ENCODE measurements at regions not wholly inside any gene's neighbourhood (a gene's known extent, or its start where the extent isn't known, plus 50 kb on each side); places are given as distances from the start of the nearest gene placed in this dataset.
"Not testable (repeated sequence)": the region's sequence is repeated elsewhere in the genome, so short reads cannot be mapped to it uniquely, and the experiment has no call there.

DNA sequence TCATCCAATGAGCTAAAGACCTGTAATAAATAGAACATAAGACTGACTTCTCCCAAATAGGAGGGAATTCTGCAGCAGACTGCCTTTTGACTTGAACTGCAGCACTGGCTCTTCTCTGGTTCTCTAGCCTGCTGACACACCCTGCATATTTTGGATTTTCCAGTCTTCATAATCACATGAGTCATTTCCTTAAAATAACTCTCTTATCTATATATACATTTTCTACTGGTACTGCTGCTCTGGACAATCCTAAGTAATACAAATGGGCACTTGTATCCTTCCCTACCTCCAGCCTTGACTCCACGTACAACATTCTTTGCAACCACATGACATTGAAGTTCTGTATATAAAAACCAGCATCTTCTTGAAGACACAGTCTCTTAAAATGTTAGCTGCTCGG, 429.4 kb upstream of the TMPRSS15 start:
- DNase-seq: no peak

DNA sequence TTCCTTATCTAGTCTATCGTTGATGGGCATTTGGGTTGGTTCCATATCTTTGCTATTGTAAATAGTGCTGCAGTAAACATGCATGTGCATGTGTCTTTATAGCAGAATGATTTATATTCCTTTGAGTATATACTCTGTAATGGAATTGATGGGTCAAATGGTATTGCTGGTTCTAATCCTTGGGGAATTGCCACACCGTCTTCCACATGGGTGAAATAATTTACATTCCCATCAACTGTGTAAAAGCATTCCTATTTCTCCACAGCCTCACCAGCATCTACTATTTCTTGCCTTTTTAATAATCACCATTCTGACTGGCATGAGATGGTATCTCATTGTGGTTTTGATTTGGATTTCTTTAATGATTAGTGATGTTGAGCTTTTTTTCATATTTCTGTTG, 430.5 kb upstream of the TMPRSS15 start:
- DNase-seq: not testable (repeated sequence)

DNA sequence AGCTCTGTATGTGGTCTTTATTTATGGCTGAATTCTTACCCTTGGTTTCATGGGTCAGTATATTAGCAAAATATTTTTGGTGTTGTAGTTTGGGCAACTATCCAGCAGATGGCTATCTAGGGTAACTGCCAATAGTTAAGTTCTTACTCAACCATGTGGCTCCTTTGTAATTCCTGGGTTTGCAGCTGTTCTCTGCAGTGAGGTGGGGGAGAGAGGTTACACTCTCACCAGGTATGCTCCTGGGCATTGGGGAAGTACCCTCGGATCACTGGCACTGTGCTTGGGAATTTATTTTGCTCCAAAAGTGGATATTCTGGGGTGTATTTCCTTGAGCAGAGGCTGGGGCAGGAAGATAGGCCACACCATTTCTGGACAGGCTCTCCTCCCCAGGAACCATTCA, 436.7 kb upstream of the TMPRSS15 start:
- DNase-seq: no peak

DNA sequence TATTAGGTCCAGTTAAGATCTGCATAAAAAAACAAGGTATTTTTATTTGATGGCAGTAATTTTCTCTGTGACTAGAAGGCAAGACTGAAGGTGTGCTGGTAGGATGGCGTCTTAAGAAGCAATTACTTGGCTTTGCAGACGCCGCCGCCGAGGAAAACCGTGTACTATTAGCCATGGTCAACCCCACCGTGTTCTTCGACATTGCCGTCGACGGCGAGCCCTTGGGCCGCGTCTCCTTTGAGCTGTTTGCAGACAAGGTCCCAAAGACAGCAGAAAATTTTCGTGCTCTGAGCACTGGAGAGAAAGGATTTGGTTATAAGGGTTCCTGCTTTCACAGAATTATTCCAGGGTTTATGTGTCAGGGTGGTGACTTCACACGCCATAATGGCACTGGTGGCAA, 454.0 kb upstream of the TMPRSS15 start:
- DNase-seq: not testable (repeated sequence)

DNA sequence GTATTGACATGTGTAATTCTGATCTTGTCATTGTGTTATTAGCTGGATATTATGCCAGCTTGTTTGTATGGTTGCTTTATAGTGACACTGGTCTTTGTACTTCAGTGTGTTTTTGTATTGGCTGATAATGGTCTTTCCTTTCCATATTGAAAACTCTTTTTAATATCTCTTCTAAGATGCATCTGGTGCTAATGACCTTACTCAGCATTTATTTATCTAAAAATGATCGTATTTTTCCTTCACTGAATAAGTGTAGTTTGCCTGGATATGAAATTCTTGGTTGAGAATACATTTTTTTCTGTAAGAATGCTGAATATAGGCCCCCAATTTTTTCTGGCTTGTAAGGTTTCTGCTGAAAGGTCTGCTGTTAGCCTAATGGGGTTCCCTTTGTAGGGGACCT, 465.5 kb upstream of the TMPRSS15 start:
- no peak for DNase-seq

DNA sequence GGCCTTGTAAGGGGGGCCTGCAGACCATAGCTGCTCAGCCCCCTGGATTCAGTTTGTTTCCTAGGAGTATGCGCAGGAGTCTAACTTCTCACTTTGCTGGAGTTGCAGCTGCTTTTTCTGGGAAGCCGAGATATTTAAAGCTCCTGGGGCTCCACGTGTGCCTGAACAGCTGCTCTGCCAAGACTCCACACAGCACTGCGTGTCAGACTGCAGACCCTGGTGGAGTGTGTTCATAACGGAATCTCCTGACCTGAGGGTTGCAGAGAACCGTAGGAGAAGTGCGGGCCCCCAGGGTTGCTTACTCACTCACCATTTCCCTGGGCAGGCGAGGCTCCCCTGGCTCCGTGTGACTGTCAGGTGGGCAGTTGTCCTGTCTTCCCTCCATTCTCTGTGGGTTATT, 474.3 kb upstream of the TMPRSS15 start:
- DNase-seq: no peak

DNA sequence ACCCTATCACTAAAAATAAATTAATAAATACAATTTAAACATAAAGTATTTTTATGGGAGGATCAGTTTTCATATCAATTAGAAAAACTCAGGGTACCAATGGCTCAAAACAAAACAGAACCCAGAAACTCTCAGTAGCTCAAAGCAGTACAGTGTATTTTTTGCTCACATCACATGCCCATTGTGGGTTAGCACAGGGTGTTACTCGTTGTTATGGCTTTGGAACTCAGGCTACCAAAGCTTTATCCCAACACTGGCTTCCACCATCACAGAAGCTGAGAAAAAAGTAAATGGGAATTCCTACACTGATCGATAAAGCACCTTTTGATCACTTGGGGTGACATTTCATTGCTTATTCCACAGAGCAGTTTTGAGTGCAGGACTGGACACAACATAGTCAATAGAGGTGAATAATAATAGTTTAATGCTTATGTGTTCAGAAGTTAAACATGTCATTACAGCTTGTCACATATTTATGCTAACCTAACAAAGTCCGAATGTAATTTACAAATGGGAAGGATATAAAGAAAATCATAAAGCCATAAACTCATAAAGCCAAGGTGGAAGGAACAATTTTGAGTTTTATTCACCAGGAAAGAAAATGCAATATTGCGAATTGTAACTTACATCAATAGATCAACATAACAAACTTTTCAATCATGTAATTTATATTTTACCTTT, 484.5 kb upstream of the TMPRSS15 start:
- DNase-seq: no peak

DNA sequence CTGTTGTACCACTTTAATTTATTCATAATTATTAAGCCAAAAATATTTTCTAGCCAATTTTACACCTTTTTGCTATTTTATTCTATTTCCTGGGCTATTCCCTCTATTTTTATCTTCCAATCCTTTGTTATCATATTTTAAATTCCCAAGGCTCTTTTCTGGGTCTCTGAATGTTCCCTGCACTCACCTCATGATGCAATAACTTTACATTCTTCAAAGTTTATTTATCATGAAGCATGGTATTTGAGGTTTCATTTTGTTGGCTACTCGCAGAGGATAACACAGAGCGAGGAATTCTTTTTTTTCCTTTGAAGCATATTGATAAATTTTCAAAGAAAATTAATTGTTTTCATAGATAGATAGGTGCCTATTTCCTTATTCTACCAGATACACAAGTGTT, 489.8 kb upstream of the TMPRSS15 start:
- no peak for DNase-seq

DNA sequence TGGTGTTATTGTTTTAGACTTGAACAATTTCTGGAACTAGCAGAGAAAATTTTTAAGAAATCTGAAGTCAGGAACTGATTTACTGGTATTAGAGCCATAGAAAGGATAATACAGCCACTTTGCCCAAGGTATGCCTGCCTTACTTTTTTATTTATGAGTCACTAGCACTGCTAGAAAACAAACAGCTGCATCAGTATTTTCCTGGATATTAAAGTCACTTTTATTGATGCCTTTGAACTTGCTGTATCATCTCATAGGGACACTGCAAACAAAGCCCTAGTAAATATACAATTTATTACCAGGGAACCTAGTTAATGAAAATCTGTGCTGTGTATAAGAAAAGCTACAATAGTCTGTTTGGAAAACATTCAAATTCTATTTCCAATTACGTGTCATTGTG, 490.8 kb upstream of the TMPRSS15 start:
- no peak for DNase-seq

DNA sequence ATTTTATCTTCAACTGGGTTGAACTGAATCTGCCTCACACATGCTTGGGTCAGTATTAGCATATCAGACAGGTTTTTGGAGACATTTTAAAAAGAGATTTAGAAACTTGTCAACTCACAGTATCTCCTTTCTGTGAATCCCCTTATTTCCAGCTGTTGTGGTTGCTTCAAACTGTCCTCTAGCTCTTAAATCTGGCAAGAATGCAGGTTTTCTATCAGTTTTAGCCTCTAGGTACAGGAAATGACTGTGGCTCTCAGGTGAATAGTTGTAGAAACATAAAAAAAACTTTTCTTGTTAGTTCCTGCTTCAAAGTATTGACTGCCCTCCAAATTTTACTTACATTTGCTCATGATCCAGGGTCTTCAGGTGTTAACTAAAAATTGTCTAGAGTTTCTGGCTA, 495.7 kb upstream of the TMPRSS15 start:
- no peak for DNase-seq

DNA sequence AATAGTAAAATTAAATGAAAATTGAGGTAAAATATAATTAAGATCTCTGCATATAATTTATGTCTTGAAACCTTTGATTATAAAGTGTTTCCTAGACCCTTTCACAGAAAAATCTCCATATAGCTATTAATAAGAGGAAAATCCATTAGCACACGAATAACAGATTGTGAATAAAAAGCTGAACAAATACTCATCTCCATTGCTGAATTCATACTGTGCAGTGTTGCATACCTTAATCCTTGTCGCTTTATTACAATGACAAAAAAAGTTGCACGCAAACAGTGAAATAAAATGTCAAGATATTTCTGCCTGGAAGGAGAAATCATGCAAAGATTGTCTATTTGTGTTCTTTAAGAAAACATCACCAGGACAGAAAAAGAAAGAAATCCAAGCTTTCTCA, 499.1 kb upstream of the TMPRSS15 start:
- no peak for DNase-seq

DNA sequence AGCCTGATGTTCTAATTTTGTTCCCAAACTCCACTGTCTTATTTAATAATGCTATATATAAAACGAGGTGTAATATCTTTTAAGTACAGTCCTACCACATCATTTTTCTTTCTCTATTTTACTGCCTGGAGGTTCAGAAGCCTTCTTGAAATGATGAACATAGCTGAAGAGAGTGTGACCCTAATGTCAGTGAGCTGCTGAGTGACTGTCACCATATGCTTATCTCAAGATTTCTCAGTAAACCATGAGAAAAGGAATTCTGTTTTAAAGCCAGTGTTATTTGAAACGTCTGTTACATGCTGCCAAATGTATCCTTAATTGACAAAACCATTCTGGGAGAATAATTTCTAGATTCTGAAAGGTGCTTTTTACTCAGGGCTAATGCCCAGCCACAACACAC, 503.5 kb upstream of the TMPRSS15 start:
- DNase-seq: no peak

DNA sequence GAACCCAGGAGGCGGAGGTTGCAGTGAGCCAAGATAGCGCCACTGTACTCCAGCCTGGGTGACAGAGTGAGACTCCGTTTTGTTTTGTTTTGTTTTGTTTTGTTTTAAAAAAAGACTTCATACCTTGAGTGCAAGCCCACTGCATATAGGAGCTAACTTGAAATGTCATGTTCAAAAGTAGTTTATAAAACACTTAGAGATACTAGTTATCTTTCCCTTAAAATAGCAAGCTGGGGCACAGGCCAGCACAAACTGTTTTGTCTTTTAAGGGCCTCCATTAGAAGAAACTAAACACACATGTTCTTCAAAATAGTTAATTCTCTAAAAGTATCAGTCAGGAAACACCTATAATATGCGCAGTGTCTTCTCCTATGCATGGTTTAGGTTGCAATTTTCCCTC, 505.1 kb upstream of the TMPRSS15 start:
- no peak for DNase-seq

DNA sequence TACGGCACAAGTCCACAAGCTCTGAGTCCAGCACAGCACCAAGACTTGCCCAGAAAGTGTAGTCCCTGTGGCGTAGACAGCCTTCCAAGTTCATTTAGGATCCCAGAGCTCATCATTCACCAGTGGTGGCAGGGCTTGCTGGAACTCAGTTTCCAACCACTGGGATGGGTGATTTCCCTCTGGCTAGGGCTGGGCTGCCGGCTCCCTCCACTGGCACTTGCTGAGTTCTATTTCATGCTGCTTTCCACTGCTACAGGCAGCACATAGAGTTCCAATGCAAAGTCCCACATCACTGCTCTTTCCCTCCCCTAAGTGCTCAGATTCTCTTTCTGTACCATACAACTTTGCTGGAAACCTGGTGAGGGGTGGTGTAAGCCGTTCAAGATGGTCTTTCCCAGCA, 510.3 kb upstream of the TMPRSS15 start:
- DNase-seq: no peak

DNA sequence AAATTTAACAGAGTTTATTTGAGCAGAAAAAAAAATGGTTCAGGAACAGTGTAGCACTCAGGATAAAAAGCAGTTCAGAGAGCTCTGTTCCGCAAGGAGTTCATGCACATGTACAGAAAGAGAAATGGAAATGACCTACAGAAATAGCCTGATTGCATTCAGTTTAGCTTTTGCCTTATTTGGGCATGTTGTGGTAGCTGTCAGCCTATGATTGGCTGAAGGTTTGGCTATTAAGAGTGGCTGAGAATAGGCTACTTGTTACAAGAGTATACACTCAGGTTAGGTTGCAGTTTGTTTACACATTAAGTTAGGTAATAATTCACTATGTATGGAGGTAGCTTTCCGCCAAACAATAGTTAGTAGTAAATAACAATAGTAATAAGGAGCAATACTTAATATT, 511.0 kb upstream of the TMPRSS15 start:
- DNase-seq: no peak

DNA sequence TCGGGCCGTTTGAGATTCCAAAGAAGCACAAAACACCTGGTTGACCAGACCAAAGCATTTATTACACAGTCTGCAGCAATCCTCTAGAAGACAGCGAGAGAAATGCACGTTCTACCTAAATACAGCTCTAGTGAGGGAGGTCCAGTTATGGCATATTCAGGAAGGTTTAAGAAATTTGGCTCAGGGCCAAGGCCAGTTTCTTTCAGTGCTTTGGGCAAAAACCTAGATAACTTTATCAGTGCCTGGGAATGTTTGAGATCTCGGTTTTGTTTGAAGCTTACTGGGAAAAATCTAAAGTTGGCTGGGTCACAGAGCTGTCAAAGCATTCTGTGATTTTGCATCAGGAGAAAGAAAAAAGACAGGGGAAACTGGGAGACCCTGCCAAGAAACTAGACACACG, 514.0 kb upstream of the TMPRSS15 start:
- DNase-seq: no peak

DNA sequence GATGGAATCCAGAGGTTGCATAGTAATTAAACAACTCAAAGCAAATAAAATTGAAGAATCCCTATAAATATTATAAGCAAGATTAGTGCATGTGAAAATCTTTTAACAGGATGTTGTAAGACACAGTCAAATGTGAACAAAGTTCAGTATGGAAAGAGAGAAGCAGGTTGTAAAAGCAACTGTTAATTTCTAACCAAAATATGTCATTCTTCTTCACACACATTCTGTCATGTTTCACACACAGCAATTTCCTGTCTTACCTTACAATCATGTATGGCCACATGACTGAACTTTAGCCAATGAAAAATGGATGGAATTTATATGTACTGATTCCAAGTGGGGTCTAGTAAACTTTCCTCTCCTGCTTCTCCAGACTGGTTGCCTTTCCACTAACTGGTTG, 527.7 kb upstream of the TMPRSS15 start:
- no peak for DNase-seq

DNA sequence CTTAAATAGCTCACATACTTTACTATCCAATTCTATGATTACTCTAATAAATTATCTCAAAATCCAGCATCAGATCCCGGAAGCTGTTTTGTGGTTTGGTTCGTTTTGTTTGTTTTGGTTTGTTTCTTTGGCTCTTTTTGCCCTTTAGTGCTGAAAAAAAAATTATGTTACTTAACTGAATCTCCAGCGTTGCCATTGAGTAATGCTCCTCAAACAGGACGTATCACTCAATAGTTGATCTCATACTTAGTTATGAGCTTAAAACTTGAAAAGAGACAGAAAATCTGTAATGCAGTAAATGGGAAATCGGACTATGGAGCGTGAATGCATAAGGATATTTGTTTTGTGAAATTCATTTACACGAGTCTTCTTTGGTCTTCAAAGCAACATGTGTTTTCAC, 533.8 kb upstream of the TMPRSS15 start:
- DNase-seq: no peak

DNA sequence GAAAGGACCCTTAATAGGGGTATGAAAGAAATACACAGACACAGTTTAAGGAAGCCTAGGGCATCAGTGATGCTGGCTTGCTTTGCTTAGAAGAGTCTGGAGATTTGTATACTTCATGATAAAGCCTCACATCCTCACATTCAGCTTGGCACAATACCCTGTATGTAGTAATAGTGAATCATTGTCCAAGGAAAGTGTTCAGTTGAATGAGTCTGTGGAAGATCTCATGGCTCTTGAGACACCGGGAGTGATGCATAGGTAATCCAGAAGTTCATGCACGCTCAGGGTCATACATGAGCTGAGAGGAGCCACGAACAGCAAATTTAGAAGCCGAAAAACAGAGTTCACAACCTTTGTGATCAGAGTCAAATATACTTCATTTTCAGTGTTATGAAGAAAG, 537.2 kb upstream of the TMPRSS15 start:
- DNase-seq: no peak

DNA sequence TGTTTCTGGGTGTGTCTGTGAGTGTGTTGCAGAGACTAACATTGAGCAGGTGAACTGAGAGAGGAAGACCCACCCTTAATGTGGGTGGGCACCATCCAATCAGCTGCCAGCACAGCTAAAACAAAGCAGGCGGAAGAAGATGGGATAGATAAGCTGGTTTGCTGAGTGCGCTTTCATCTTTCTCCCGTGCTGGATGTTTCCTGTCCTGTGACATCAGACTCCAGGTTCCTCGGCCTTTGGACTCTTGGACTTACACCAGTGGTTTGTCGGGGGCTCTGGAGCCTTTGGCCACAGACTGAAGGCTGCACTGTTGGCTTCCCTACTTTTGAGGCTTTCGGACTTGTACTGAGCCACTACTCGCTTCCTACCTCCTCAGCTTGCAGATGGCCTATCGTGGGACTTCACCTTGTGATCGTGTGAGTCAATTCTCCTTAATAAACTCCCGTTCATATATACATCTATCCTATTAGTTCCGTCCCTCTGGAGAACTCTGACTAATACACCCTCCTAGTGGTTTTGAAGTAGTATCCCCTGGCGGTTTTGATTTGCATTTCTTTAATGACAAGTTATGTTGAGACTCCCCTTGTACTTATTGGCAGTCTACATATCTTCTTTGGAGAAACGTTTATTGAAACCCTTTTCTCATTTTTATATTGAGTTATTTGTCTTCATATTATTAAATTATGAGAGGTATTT, 546.6 kb upstream of the TMPRSS15 start:
- no peak for DNase-seq

DNA sequence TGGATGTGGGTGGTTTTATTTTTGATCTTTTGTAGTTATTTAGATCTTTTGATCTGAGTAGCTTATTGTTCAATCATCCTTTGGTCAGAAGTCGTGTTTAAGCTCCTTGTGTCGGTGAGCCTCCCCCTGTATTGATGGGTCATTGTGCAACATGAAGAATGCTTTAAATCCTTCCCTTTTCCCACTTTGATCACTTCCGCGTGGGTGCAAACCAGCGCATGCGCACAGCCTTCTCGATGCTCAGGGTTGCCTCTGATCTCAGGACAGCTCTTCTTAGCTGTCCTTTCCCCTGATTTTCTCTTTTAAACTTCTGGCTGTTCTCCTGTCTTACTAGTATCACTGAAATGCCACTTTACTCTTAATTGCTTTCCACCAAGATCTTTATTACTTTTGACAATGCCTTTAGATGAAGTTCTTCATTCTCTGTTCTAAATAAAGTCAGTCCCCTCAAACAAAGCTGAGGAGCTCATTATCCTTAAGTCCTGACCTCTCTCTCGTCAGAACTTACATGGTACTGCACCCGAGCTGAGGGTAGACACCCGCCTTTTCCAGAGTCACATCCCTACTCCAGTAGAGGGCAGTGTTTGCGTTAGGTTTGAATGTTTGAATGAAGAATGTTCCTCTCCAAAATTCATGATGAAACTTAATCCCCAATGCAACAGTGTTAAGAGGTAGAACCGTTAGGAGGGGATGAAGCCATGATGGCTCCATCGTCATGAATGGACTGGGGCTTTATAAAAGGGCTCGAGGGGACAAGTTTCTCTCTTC, 547.9 kb upstream of the TMPRSS15 start:
- DNase-seq: no peak

DNA sequence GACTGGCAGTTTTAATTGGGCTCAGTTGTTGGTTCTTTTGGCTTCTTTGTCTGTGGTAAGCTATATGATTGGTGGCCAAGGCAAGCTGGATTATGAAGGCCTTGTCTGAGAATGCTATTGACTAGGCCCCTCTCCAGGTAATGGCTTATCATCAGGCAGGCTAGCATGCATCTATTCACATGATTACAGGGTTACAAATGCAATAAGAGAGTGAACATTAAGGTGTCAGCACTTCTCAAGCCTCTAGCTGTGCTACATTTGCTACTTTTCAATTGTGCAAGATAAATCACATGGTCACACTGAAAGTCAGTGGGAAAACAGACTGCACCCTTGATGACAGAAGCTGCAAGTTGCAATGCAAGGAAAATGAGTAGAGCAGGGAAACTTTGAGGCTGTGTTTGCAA, 550.9 kb upstream of the TMPRSS15 start:
- DNase-seq: no peak

DNA sequence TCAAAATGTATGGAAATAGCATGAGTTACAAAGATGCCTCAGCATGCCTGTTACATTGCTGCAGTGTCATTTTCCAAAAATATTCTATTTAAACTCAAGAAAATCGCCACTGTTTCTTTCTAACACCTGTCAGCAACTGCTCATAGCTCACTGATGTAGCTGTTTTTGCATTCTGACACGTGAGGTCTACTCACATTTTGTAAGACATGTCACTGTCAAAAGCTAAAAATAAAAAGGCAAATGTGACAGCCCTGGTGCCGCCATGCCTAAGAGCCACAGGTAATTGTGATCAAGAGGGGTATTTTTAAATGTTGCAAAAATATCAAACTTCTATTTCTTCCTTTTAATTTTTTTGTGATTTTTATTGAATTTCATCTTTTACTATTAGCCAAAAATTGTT, 556.2 kb upstream of the TMPRSS15 start:
- no peak for DNase-seq

DNA sequence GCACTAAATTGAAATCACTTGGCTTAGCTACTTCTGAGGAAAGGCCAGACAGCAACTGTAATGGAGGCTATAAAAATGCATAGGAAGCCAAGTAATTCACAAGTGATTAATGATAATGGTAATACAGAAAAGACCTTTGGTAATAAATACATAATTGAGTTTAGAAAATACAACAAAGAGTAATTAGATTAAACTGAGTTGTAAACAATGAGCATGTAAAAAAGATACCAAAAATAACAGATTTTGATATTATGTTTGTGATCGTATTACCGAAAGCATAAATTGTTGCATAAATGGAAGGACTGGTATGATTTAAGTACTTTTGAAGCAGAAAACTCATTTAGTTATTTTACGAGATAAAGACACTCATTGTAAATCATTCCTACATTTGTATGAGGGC, 556.7 kb upstream of the TMPRSS15 start:
- DNase-seq: no peak
